NCI-H1048 (cell line): ENCODE measurements at regions not wholly inside any gene's neighbourhood (a gene's known extent, or its start where the extent isn't known, plus 50 kb on each side); places are given as distances from the start of the nearest gene placed in this dataset.
"Not testable (repeated sequence)": the region's sequence is repeated elsewhere in the genome, so short reads cannot be mapped to it uniquely, and the experiment has no call there.

Experiments
- DNase-seq: peaks from one replicate; lab custom pipeline; 2025; lab: John Stamatoyannopoulos, UW

DNA sequence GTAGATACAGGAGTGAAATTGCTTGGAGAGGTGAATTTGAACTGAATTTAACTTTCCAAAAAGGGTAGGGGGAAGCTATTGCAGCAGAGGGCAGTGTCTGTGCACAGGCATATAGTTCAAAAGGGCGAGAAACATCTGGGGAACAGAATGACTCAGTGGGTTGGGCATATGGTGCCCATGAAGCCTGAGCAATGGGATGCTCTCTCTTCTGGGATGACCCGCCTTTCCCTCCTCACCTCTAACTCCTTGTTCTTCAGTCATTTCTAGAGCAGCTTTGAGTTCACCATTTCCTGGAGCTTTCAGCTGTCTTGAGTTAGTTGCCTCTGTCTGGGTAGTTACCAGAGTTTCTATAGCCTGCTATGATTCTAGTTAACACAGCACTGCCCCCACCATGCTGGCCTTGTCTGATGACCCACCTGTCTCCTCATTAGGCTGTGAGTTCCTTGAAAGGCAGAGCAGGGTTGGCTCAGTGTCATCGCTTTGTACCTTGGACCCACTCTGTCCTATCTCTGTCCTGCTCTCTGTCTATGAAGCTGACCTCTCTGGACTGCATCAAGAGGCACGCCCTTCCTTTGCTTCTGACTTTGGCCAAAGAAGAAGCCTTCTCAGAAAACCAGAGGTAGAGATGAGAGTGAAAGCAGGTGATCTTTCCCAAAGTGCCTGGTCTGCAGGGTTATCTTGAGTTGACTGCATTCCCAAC lies 299.6 kb upstream of the KLF4 start:
- DNase-seq = no peak

DNA sequence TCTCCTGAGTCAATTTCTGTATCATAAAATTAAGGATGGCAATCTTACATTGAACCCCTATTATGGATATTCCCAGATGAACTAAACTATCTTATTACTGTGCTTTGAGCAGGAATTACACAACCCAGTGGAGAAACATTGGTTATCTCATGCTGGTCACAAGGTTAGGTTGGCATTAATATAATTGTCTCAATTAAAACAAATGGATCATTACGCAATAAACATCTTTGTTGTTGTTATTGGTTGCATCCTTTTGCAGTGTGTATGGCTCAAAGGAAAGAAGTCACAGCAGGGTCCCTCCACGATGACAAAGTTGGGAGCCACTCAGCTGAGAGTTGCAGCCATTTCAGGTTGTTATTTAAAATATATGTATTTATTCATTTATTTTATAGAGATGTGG lies 297.0 kb upstream of the KLF4 start:
- no peak for DNase-seq

DNA sequence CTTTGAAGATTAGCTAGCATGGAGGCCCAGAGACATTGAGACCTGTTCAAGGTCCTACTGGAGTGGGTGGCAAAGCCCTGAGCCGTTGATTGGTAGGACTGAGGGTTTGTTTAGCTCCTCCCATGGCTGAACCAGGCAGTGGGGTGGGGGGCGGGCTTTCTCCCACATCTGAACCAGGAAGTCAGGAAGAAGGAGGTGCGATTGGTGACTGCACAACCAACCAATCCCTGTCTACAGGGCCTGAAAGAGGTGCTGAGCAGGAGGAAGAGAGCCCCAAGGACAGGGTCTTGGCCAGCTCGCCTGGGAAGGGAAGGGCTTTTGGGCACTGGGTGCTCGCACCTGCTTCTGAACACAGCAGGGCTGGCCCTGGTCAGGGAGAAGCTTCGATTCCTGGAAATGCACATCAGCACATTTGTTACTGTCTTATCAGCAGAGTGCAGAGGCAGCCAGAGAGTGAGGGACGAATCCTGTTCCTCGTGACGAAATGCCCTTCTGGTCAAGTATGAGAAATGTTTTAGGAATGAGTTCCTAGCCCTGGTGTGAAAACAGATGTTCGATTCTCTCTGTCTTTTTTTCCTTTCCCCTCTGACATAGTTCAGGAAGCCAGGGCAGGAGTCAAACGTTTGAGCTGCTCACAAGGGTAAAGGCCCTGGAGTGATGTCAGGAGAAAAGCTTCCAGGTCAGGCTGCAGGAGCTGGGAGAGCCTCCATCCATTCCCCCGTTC lies 294.8 kb upstream of the KLF4 start:
- no peak for DNase-seq

DNA sequence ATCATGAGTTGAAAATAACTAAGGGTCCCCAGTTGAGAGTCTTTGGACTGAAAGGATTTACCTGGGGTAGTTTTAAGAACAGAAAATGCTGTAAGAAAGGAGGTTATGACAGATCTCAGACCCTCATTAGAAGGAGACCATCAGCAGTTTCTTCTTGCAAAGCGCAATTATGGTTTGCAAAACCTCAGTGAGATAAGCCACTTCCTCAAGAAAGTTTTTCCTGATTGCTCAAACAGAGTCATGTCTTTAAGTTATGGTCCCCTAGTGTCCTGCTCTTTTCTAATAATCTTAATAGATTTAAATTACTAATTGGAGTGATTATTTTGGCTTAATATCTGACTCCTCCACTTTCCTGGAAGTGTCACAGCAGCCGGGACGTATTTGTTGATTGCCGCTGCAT lies 293.2 kb upstream of the KLF4 start:
- no peak for DNase-seq

DNA sequence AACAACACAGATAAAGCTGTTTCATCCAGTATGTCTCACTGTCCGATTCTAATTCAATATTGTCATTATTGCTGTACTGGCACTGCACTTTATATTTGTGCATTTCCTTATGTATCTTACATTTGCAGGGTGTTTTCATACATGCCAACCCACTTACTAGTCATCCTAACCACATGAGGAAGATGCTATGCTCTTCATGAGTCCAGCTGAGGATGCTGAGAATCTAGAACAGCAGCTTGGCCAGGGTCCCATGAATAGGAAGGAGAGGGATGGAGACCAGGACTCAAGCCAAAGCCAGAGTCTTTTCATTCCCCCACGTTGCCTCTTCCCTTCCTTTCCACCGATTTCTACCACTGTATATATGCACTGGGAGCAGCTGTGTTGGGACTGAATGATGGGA lies 292.8 kb upstream of the KLF4 start:
- no peak for DNase-seq

DNA sequence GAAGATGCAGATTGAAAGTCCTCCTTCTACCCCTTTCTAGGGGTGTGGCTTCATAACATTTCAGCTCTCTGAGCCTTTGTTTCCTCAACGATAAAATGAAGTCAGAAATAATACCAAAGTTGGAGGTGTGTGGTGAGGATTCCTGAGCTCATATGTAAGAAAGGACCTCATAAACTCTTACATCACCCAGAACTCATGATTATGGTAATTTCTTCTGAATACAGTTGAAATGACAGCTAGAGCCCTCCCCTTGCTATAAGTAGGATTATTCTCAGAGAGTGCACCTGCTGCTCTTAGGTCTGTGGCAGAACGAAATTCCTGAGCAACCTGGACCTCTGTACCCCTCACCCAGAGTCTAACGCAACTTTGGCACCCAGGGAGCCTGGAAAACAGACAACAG lies 291.4 kb upstream of the KLF4 start:
- DNase-seq = no peak

DNA sequence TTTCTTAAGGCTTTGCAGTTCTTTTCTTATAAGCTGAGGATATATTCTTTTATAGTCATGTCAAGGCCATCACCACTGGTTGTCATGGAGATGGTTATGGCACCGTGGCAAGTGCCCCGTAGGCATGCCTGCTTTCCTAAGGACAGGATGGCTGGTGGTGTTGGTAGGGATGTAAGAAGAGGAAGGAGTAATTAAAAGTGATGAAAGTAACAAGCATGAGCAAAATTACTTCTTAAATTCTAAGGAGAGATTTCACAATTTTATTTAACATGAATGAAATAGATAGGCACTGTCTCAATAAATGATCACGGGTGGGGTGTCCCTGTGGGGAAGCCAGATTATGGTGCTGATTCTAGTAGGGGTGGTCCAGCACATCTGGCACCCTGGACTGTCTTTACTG lies 290.2 kb upstream of the KLF4 start:
- no peak for DNase-seq

DNA sequence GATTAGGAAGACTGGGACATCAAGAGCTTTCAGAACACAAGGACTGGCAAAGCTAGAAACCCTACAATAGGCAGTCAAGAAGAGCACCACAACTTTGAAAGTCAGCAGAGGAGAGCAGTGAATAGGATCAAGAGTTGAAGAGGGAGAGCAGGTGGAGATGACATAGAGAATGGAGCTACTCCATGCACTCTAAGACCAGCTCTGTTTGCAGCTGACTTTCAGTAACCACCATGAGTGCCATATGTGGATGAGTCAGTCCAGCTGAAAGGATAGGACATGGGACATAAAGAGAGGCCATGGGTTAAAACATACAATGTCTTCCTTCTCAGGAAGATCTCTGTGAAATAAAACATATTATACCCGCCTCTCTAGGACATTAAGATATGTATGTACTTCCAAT lies 289.1 kb upstream of the KLF4 start:
- no peak for DNase-seq

DNA sequence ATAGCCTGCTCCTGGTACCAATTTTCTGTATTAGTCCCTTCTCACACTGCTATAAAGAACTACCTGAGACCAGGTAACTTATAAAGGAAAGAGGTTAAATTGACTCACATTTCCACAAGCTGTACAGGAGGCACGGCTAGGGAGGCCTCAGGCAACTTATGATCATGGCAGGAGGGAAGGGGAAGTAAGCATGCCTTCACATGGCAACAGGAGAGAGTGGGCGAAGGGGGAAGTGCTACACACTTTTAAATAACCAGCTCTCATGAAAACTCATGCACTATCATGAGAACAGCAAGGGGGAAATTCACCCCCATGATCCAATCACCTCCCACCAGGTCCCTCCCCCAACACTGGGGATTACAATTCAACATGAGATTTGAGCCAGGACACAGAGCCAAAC lies 284.5 kb upstream of the KLF4 start:
- not testable (repeated sequence) for DNase-seq

DNA sequence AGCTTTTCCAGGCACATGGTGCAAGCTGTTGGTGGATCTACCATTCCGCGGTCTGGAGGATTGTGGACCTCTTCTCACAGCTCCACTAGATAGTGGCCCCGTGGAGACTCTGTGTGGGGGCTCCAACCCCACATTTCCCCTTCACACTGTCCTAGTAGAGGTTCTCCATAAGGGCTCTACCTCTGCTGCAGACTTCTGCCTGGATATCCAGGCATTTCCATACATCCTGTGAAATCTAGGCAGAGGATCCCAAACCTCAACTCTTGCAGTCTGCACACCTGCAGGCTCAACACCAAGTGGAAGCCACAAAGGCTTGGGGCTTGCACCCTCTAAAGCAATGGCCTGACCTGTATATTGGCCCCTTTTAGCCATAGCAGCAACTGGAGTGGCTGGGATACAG lies 283.4 kb upstream of the KLF4 start:
- no peak for DNase-seq

DNA sequence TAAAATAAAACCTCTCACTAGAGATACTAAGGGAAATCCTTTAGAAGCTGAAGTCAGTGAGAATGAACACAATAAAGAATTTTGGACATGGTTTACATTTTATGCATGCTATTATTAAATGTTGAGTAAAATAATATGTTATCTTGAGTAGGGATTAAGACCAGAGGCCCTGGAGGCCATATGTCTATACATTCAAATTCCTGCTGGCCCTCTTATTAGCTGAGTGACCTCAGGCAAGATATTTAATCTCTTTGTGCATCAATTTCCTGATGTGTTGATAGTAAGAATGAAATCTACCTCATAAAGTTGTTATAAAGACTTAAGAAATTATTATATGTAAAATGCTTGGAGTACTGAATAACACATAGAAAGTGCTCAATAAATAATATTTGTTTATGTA lies 281.1 kb upstream of the KLF4 start:
- no peak for DNase-seq

DNA sequence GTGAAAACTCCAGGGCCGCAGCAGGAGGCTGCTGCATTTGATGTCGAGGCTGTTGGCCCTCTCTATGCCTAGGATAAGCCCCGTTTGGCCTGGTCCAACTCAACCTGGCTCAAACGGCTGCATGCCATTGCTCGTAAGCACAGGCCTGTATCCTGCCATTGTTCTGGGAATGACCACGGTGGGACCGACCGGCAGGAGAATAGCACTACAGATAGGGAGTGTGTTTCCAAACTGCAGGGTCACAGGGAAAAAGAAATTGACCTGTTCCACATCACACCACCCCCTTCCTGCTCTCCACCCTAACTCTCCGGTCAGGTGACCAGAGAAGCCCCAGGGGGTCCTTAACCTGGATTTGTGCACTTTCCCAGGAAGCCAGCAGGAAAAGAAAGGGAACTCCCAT lies 278.7 kb upstream of the KLF4 start:
- no peak for DNase-seq

DNA sequence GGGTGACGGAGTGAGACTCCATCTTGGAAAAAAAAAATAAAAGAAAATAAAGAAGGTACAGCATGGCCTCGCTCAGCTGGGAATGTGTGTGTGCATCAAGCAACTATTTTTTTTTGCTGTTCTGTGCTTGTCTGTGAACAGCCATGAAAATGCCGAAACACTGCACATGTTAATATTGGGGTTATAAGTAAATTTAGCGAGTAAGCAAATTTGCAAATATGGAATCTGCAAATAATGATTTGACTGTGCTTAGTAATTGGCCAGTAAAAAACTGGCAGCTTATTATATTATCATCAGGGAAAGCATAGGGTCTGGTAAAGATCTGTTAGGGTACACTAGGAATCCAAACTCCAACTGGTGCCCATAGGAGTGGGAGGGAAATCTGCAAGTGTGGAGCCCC lies 278.1 kb upstream of the KLF4 start:
- no peak for DNase-seq

DNA sequence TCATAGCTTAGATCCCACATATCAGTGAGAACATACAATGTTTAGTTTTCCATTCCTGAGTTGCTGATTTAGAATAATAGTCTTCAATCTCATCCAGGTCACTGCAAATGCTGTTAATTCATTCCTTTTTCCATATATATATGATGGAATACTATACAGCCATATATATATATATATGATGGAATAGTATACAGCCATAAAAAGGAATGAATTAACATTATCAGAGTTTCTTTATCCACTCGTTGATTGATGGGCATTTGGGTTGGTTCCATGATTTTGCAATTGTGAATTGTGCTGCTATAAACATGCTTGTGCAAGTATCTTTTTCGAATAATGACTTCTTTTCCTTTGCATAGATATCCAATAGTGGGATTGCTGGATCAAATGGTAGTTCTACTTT lies 273.9 kb upstream of the KLF4 start:
- DNase-seq = not testable (repeated sequence)

DNA sequence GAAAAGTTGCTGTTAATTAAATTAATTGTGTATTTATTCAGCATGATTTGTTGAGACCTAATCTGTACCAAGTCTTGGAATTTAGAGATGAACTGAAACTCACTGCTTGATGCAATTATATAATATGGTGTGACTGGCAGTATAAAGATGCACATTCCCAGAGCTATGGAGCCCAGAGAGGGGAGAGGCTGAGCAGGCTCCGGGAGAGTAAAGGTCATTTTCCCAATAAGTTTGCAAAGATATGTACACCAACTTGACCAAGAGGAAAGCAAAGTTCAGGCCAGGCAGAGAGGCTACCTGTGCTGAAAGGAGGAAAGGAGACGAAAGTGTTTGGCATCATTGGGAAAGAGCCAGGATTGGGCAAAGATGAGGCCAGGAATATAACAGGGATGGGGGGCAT lies 271.7 kb upstream of the KLF4 start:
- DNase-seq = no peak

DNA sequence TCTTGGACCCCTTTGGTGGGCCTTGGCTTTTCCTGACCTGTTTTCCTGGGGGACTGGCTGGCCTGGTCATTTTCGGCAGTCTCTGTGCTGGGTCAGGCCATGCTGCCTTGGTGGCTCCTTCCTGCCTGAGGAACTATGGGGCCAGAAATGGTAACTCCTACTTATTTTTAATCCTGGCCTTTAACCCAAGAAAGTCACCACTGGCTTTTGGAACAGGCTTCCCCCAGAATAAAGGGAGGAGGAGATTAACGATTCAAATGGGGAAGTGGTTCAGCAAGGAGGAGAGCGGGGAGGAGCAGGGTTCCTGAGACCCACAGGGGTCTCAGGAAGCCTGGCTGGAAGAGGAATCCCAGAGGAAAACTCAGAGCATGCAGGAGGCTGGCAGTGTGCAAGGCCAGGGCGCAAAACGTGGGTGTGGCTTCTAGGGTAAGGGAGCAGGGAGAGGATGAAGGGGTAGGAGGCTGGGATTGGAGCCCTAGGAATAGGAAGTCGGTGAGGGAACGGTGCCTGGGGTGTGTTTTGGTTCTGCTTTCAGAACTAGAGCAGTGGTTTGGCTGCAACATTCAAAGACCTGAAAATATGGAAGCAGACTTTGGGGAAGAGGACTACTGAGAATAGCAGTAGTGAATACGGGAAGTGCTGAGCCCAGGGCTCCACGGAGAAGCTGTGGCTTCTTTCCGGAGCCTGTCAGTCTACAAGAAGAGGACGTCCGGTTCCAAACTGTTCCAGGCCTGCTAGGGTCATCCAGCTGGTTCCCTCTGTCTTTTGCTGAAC lies 271.1 kb upstream of the KLF4 start:
- no peak for DNase-seq

DNA sequence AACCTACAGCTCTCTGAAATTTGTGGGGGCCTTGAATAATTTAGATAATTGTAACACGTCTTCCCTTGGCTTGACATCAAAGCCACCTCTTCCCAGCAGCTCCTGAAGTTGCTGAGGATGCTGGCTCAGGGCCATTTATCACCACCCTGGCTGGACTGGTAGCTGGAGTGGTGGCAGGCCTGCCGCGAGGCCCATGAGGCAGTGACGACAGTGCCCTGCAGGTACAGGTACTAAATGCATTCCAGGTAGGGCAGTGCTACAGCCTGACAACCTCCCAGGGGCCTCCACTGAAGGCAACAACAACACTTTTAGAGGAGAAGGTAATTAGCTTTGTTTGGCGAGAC lies 270.2 kb upstream of the KLF4 start:
- no peak for DNase-seq

DNA sequence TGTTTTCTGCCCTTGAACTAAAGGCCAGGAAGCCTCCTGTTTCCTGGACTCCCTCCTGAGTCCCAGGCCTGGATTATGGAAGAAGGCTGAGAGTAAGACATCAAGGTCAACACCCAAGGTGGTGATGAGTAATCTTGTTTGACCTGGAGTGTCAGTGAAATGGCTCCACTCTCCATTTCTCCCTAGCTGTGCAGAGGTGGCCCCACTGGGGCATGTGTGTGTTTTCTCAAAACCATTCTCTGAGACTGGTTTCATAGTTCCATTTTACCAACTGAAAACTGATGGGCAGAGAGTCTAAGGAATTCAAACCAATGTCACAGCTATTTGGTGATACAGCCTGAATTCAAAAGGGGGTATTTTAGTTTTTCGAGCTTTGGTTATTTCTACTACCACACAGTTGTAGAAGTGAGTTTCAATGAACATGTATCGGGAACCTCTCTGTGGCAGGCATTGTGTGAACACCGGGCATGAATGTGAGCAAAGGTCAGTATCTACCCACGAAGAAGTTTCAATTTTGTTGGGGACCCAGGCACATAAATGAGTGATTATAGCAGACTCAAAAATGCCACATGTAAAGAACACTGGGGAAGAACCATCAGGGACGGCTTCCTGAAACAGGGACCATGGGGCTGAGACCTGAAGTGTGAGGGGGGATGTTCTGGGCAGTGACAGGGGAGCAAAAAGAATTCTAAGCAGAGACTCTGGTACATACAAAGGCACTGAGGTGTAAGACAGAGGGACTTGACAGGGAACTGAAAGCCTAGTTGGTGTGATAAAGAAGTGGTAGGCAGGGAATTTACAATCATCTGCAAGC lies 269.6 kb upstream of the KLF4 start:
- DNase-seq = no peak

DNA sequence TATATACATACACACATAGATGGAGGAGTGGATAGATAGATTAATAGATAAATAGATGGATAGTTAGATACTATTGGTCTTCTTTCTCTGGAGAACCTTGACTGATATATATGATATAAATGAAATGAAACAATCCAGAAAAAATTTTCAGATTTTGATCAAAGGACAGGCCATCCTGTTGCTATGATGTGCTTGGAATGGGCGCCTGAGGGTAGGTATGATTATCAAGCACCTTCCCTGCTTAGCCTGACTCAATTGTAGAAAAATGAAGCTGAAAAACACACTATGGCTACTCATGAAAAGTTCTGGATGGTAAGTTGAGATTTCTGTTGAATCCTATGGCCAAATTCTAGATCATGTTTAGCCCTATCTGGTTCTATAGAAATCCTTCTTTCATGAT lies 266.5 kb upstream of the KLF4 start:
- no peak for DNase-seq

DNA sequence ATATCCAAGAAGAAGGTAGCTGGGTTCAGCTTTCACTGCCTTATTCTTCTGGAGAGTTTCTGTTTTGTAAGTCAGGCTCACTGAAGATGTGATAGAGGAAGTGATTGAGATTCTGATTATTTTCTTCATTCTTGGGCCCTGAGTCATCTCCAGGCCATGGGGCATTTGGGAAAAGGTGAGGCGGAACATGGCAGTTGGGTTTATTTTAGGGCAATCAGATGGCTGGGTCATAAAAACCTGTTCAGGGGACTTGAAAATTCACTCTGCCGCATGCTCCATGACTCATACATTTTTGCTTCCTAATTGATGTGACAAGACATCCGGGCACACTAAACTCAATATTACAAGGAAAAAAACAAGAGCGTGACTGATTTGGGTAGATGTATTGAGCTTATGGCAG lies 265.7 kb upstream of the KLF4 start:
- DNase-seq = no peak

DNA sequence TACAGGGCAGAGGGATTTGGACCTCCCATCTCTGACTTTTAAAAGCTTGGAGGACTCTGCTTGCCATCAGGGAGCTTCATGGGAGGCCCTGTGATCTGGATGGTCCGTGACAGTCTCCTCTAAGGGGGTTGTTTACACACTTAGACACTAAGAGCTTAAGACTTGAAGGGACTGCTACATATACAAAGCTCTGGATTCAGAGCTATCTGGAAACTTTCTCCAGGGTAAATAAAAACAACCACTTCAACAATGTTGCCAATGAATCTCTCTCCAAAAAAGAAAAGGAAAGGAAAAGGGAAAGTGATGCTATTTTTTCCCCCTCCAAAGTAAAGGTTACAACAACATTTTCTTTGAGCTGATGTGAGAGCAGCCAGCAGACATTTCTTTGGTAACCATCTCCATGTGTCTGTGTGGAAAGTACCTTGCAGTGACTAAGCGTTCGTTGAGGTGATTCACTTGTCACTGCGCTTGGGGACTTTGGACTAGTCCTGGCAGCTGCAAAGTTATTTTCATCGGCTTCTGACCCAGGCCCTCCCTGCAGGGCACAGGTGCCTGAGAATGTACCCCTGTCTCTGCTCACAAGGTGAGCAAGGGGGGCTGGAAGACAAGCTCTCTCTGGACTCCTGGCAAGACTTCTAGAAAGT lies 262.1 kb upstream of the KLF4 start:
- no peak for DNase-seq
